ENCODE measurements at regions not wholly inside any gene's neighbourhood (a gene's known extent, or its start where the extent isn't known, plus 50 kb on each side); places are given as distances from the start of the nearest gene placed in this dataset.
"Not testable (repeated sequence)": the region's sequence is repeated elsewhere in the genome, so short reads cannot be mapped to it uniquely, and the experiment has no call there.

- H3K36me3 ChIP-seq, result no peaks in the 10 kb centered on the region
- no peaks in the 10 kb centered on the region for H3K4me1 ChIP-seq
- DNase-seq, result no peak
- intact Hi-C loops (cut with DNase I; ENCODE audit: low total_unique reads) (no loop called here), in situ Hi-C loops (cut with MboI; ENCODE audit: low pct_ligation_motif_present in 1 of 4, low pct_unique_long_range_greater_than_20kb in 1 of 4, low sequenced_read_pairs in 3 of 4) (no loop called here)
- H3K27ac ChIP-seq, result no peak overlapping the region
- no peak for TF ChIP-seq EP300 (IDR thresholded peaks at IDR 0.05; ENCODE audit: low read depth)
- TF ChIP-seq, protein P1, sequence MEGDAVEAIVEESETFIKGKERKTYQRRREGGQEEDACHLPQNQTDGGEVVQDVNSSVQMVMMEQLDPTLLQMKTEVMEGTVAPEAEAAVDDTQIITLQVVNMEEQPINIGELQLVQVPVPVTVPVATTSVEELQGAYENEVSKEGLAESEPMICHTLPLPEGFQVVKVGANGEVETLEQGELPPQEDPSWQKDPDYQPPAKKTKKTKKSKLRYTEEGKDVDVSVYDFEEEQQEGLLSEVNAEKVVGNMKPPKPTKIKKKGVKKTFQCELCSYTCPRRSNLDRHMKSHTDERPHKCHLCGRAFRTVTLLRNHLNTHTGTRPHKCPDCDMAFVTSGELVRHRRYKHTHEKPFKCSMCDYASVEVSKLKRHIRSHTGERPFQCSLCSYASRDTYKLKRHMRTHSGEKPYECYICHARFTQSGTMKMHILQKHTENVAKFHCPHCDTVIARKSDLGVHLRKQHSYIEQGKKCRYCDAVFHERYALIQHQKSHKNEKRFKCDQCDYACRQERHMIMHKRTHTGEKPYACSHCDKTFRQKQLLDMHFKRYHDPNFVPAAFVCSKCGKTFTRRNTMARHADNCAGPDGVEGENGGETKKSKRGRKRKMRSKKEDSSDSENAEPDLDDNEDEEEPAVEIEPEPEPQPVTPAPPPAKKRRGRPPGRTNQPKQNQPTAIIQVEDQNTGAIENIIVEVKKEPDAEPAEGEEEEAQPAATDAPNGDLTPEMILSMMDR (IDR thresholded peaks at IDR 0.05), result no peak
- no peak for TF ChIP-seq POLR2A (IDR thresholded peaks at IDR 0.05)
- TF ChIP-seq POLR2AphosphoS5 (IDR thresholded peaks at IDR 0.05), result no peak
- no peaks in the 10 kb centered on the region for H3K9me3 ChIP-seq
- H3K27me3 ChIP-seq, result no peaks in the 10 kb centered on the region
- WGBS, 2 donors (ENCODE audit: low coverage in 1 of 2), result 37 to 42% methylated on average over 4 of the region's 4 CpGs
- H3K4me3 ChIP-seq, result no peak overlapping the region
Observed at GRCh38 chr21:19197950-19198349, 794.4 kb upstream of the TMPRSS15 start.

DNA sequence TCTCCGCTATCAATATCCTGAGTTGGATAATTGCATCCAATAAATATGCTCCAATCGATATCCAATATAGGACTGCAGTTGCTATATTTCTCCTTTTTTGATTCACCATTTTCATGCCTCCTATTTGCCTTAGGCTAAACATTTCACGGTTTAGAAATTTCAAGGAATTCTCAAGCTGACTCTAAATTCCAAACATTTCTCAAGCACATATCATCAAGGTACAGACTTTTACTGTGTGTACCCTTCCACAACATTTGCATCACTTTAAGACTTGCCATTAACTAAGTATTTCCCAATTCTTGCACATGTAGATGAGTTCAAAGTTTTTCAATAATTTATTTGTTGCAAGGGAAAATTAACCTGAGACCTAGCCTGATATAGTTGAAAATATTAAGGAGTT, 795.2 kb upstream of the TMPRSS15 start:
- TF ChIP-seq POLR2A (IDR thresholded peaks at IDR 0.05) (no peak), POLR2AphosphoS5 (IDR thresholded peaks at IDR 0.05) (no peak)
- Histone ChIP-seq H3K27ac (no peak overlapping the region), H3K4me3 (no peak overlapping the region), H3K4me1 (no peaks in the 10 kb centered on the region), H3K27me3 (no peaks in the 10 kb centered on the region), H3K9me3 (no peaks in the 10 kb centered on the region), H3K36me3 (no peaks in the 10 kb centered on the region)
- intact Hi-C loops (cut with DNase I; ENCODE audit: low total_unique reads), result no loop called here
- no peak for DNase-seq
- in situ Hi-C loops (cut with MboI; ENCODE audit: low pct_ligation_motif_present in 1 of 4, low pct_unique_long_range_greater_than_20kb in 1 of 4, low sequenced_read_pairs in 3 of 4), result no loop called here
- 91 to 92% methylated on average over 3 of the region's 3 CpGs for WGBS, 2 donors (ENCODE audit: low coverage in 1 of 2)

DNA sequence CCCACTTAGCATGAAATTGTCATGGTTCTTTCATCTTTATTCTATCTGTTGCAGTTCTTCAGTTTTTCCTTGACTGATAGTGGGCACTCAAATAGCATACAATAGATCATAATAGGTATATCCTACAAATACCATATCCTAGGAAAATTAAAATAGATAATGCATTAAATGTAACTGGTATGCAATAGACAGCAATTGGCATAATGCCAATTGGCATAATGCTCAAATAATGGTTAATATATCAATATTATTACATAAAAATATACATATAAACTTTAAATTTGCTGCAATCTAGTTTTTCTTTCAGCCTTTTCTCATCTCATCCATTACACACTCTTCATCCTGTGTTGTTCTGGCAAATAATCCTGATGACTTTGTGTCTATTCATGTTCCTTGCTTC, 814.6 kb upstream of the TMPRSS15 start:
- DNase-seq, result no peak
- intact Hi-C loops (cut with DNase I; ENCODE audit: low total_unique reads) (no loop called here), in situ Hi-C loops (cut with MboI; ENCODE audit: low pct_ligation_motif_present in 1 of 4, low pct_unique_long_range_greater_than_20kb in 1 of 4, low sequenced_read_pairs in 3 of 4) (no loop called here)
- no peak for TF ChIP-seq POLR2A (IDR thresholded peaks at IDR 0.05)
- TF ChIP-seq POLR2AphosphoS5 (IDR thresholded peaks at IDR 0.05), result no peak
- no peak for TF ChIP-seq EP300 (IDR thresholded peaks at IDR 0.05; ENCODE audit: low read depth)
- TF ChIP-seq, protein P1 (IDR thresholded peaks at IDR 0.05), result no peak
- H3K27me3 ChIP-seq, result no peaks in the 10 kb centered on the region
- no peak overlapping the region for H3K27ac ChIP-seq
- H3K4me3 ChIP-seq, result no peak overlapping the region
- no peaks in the 10 kb centered on the region for H3K36me3 ChIP-seq
- no peaks in the 10 kb centered on the region for H3K9me3 ChIP-seq
- H3K4me1 ChIP-seq, result no peaks in the 10 kb centered on the region

DNA sequence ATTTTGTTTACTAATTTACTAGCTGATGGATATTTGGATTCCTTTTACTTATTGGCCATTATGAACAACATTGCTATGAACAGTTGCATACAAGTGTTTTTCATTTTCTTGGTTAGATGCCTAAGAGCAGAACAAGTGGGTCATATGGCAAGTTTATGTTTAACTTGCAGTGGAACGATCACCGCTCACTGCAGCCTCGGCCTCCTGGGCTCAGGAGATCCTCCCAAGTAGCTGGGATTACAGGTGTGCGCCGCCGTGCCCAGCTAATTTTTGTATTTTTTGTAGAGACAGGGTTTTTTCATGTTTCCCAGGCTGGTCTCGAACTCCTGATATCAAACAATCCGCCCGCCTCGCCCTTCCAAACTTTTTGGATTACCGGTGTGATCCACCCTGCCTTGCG, 820.5 kb upstream of the TMPRSS15 start:
- Histone ChIP-seq H3K27ac (no peak overlapping the region), H3K27me3 (no peaks in the 10 kb centered on the region), H3K9me3 (no peaks in the 10 kb centered on the region), H3K36me3 (no peaks in the 10 kb centered on the region), H3K4me3 (no peak overlapping the region), H3K4me1 (no peaks in the 10 kb centered on the region)
- WGBS, 2 donors (ENCODE audit: low coverage in 1 of 2), result 78 to 83% methylated on average over 6 to 12 of the region's 12 CpGs
- no peak for DNase-seq
- in situ Hi-C loops (cut with MboI; ENCODE audit: low pct_ligation_motif_present in 1 of 4, low pct_unique_long_range_greater_than_20kb in 1 of 4, low sequenced_read_pairs in 3 of 4) (no loop called here), intact Hi-C loops (cut with DNase I; ENCODE audit: low total_unique reads) (no loop called here)
- TF ChIP-seq EP300 (IDR thresholded peaks at IDR 0.05; ENCODE audit: low read depth) (no peak), POLR2AphosphoS5 (IDR thresholded peaks at IDR 0.05) (no peak), POLR2A (IDR thresholded peaks at IDR 0.05) (no peak)
- TF ChIP-seq, protein P1 (IDR thresholded peaks at IDR 0.05), result no peak

GRCh38 chr21:19228226-19228625, 824.6 kb upstream of the TMPRSS15 start:
- in situ Hi-C loops (cut with MboI; ENCODE audit: low pct_ligation_motif_present in 1 of 4, low pct_unique_long_range_greater_than_20kb in 1 of 4, low sequenced_read_pairs in 3 of 4), result no loop called here

DNA sequence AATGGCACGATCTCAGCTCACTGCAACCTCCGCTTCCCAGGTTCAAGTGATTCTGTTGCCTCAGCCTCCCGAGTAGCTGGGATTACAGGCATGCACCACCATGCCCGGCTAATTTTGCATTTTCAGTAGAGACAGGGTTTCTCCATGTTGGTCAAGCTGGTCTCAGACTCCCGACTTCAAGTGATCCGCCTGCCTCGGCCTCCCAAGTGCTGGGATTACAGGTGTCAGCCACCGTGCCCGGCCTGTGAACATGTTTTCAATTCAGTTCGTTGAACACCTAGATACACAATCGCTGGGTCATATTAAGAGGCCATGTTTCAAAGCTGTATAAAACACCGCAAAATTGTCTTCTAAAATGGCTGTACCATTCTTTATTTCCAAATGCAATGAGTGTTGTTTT, 830.3 kb upstream of the TMPRSS15 start:
- DNase-seq; in situ Hi-C loops (cut with MboI; ENCODE audit: low pct_ligation_motif_present in 1 of 4, low pct_unique_long_range_greater_than_20kb in 1 of 4, low sequenced_read_pairs in 3 of 4); H3K27me3 ChIP-seq; intact Hi-C loops (cut with DNase I; ENCODE audit: low total_unique reads); H3K36me3 ChIP-seq; H3K4me1 ChIP-seq; H3K9me3 ChIP-seq; H3K4me3 ChIP-seq; H3K27ac ChIP-seq: not testable (repeated sequence)
- WGBS, 2 donors (ENCODE audit: low coverage in 1 of 2), result 89 to 95% methylated on average over 4 to 12 of the region's 12 CpGs

More at GRCh38 chr21:19228226-19228625, 824.6 kb upstream of the TMPRSS15 start:
- Histone ChIP-seq H3K27me3 (no peaks in the 10 kb centered on the region), H3K27ac (no peak overlapping the region), H3K4me1 (no peaks in the 10 kb centered on the region), H3K9me3 (no peaks in the 10 kb centered on the region), H3K4me3 (no peak overlapping the region), H3K36me3 (no peaks in the 10 kb centered on the region)
- no peak for TF ChIP-seq POLR2AphosphoS5 (IDR thresholded peaks at IDR 0.05)
- TF ChIP-seq POLR2A (IDR thresholded peaks at IDR 0.05), result no peak
- TF ChIP-seq EP300 (IDR thresholded peaks at IDR 0.05; ENCODE audit: low read depth), result no peak
- TF ChIP-seq, protein P1 (IDR thresholded peaks at IDR 0.05), result no peak
- no peak for DNase-seq
- intact Hi-C loops (cut with DNase I; ENCODE audit: low total_unique reads), result no loop called here
- 31 to 41% methylated on average over 1 of the region's 1 CpG for WGBS, 2 donors (ENCODE audit: low coverage in 1 of 2)
